Stomach (tissue), 4 donors: ENCODE measurements at regions not wholly inside any gene's neighbourhood (a gene's known extent, or its start where the extent isn't known, plus 50 kb on each side); places are given as distances from the start of the nearest gene placed in this dataset.

Experiments
- EP300 ChIP-seq: sonication (generic); formaldehyde crosslinking; IDR thresholded peaks from one replicate; pipeline ENCODE4 v1.6.1; 2017; ENCODE audit warnings: antibody characterized with exemption
- POLR2A ChIP-seq, 4 donors: fragments of 450-650 bp; IDR thresholded peaks; one replicate each; pipeline ENCODE4 v1.6.1; 2016; ENCODE audit warnings: antibody characterized with exemption in 4 of 4, control low read depth in 2 of 4, mild to moderate bottlenecking in 1 of 4, moderate library complexity in 1 of 4
- POLR2AphosphoS5 ChIP-seq, 3 donors: sonication (generic); formaldehyde crosslinking; IDR thresholded peaks; one replicate each; pipeline ENCODE4 v1.6.1; 2016; ENCODE audit warnings: antibody characterized with exemption in 3 of 3
- TF ChIP-seq, protein P1 (sequence below), 7 experiments: fragments of 450-650 bp in 4 of 7; fragments of 200-600 bp in 3 of 7; sonication (generic) in 3 of 7; IDR thresholded peaks; one replicate each; pipeline ENCODE4 v1.5.1; 2016 to 2019; ENCODE audit warnings: antibody characterized with exemption in 7 of 7, control low read depth in 2 of 7, mild to moderate bottlenecking in 1 of 7

DNA sequence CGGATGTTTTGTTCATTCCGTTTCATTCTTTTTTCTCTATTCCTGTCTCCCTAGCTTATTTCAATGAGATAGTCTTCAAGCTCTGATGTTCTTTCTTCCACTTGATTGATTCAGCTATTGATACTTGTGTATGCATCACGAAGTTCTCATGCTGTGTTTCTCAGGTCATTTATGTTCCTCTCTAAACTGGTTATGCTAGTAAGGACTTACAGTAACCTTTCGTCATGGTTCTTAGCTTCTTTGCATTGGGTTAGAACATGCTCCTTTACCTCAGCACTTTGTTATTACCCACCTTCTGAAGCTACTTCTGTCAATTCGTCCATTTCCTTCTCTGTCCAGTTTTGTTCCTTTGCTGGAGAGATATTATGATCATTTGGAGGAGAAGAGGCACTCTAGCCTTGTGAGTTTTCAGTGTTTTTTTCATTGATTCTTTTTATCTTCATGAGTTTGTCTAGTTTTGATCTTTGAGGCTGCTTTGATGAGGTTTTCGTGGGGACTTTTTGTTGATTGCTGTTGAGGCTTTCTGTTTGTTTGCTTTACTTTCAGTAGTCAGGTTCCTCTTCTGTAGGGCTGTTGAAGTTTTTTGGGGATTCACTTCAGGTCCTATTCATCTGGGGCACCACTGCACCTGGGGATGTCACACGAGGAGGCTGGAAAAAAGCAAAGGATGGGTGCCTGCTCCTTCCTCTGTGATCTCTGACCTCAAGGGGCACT is 496.9 kb upstream of the LRRC7 start:
- TF ChIP-seq, protein P1, sequence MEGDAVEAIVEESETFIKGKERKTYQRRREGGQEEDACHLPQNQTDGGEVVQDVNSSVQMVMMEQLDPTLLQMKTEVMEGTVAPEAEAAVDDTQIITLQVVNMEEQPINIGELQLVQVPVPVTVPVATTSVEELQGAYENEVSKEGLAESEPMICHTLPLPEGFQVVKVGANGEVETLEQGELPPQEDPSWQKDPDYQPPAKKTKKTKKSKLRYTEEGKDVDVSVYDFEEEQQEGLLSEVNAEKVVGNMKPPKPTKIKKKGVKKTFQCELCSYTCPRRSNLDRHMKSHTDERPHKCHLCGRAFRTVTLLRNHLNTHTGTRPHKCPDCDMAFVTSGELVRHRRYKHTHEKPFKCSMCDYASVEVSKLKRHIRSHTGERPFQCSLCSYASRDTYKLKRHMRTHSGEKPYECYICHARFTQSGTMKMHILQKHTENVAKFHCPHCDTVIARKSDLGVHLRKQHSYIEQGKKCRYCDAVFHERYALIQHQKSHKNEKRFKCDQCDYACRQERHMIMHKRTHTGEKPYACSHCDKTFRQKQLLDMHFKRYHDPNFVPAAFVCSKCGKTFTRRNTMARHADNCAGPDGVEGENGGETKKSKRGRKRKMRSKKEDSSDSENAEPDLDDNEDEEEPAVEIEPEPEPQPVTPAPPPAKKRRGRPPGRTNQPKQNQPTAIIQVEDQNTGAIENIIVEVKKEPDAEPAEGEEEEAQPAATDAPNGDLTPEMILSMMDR (IDR thresholded peaks at IDR 0.05) = no peak
- no peak for TF ChIP-seq POLR2AphosphoS5 (IDR thresholded peaks at IDR 0.05)
- TF ChIP-seq POLR2A (IDR thresholded peaks at IDR 0.05) = no peak
- TF ChIP-seq EP300 = no peak
